ENCODE measurements at regions not wholly inside any gene's neighbourhood (a gene's known extent, or its start where the extent isn't known, plus 50 kb on each side); places are given as distances from the start of the nearest gene placed in this dataset.

DNA sequence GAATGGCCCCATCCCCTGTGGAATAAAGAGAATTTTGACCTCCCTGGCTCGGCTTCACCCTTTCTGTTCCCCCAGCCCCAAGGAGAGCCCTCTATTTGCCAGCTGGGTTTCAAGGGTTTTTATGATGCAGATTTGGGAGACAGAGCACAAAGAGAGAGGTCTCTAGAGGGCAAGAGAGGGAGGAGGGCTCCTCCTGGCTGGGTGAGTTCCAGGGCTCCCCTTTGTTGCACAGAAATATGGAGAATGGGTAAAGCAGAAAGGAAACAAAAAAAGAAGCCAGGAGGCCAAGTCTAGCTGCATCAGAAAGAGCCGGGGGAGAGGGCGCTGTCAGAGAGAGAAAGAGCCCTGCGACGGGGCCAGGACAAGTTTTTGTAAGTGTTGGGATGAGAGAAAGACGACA is 319.6 kb upstream of the RTL1 start:
- TF ChIP-seq, protein P1, sequence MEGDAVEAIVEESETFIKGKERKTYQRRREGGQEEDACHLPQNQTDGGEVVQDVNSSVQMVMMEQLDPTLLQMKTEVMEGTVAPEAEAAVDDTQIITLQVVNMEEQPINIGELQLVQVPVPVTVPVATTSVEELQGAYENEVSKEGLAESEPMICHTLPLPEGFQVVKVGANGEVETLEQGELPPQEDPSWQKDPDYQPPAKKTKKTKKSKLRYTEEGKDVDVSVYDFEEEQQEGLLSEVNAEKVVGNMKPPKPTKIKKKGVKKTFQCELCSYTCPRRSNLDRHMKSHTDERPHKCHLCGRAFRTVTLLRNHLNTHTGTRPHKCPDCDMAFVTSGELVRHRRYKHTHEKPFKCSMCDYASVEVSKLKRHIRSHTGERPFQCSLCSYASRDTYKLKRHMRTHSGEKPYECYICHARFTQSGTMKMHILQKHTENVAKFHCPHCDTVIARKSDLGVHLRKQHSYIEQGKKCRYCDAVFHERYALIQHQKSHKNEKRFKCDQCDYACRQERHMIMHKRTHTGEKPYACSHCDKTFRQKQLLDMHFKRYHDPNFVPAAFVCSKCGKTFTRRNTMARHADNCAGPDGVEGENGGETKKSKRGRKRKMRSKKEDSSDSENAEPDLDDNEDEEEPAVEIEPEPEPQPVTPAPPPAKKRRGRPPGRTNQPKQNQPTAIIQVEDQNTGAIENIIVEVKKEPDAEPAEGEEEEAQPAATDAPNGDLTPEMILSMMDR (IDR thresholded peaks at IDR 0.05; ENCODE audit: low read depth, low read length) = no peak
- H3K4me3 ChIP-seq (ENCODE audit: low read depth, low read length) = no peak overlapping the region

DNA sequence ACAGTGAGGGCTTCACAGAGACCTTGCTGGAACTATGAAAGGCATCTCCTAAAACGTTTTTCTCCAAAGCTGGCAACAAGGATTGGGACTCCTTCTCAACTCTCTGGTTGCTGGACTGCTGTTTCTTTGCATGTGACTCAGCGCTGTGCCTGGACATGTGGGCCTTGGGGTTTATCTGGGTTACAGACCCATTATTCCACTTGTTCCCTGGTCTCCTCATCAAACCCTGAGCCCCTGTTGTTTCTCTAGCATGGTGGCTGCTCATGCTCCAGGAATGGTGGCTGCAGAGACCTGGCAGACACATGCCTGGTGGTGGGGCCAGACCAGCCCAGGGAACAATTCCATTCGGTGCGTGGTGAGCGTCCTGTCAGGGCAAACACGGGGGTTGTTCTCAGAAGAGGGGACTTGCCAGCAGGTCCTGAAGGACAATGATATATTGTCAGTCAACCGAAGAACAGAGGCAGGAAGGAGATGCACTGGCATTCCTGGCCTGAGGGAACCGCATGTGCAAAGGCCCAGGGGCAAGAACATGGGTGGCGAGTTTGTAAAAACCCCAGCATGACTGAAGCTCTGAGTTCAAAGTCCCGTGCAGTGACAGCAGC is 320.1 kb upstream of the RTL1 start:
- H3K4me3 ChIP-seq (ENCODE audit: low read depth, low read length) = no peak overlapping the region
- TF ChIP-seq, protein P1 (IDR thresholded peaks at IDR 0.05; ENCODE audit: low read depth, low read length) = no peak

DNA sequence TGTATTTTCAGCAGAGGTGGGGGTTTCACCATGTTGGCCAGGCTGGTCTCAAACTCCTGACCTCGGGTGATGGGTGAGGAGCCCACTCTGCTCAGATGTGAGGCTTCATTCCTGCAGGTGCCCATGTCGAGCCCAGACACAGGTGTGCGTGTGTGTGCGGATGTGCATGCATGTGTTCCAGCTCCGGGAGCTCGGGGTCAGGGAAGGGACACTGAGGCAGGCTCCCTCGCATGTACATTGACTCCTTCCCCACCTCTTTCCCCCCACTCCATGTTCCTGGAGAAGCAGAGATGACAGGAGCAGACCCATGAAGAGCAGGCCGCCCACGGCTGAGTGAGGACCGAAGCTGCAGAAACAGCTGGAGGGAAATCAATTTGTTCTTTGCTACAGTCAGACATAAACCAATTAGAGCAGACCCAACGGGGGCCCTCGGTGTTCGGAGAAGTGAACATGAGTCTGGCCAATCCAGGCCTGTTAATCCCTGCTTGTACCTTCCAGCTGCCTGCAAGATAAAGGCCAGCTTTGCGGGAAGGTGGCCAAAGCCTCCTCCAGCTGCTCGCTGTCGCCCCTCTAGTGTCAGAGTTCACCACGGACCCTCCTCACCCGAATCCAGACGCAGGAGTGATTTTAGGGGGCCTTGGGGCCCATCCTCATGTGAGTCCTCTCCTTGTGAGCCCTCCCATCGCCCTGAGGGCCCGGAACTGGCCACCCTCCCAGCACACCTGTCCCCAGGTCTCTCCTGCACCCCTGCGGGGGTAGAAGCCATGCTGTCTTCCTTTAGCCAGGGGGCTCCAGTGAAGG is 321.0 kb upstream of the RTL1 start:
- H3K4me3 ChIP-seq (ENCODE audit: low read depth, low read length) = no peak overlapping the region
- TF ChIP-seq, protein P1 (IDR thresholded peaks at IDR 0.05; ENCODE audit: low read depth, low read length) = no peak

DNA sequence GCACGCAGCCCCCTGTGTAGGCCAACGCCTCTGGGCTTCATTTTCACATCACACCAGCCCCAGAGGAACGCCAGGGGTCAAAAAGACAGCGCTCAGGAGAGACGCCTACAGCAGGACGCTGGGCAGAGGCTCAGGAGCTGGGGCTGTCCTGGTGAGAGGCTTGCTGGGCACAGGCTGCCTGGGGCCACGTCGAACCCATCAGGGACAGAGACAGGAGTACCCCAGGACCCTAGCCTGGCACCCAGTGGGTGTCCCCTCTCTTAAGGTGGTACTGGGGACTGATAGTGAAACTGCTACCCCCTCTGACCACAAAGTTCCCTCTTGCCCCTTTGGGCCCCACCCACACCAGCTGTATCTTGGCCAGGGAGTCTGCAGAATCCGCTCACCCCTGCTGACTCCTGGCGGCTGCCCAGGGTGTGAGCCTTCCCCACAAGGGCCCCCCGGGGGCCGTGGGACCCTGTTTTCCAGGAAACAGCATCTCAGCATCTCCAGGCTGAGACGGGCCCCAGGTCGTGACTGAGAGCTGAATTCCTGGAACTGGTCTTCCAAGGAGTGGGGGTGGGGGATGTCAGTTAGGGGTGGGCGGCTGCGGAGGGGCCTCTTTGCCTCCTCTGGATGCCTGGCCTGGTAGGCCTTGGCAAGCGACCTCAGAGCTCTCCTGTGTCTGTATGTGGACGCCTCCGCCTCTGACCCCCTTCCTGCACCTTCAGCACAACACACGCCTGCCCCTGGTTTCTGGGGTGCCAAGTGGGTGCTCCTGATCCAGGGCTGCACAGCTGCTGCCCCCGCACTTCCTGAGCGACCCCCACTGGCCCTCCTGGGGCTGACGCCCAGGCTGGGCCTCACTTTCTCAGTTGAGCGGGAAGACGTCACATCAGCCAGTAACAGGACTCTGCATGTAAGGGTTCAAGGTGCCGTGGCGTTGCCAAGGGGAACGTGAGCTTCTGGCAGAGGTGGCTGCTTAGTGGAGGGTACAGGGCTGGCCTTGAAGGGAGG is 321.9 kb upstream of the RTL1 start:
- TF ChIP-seq, protein P1 (IDR thresholded peaks at IDR 0.05; ENCODE audit: low read depth, low read length) = no peak
- no peak overlapping the region for H3K4me3 ChIP-seq (ENCODE audit: low read depth, low read length)

DNA sequence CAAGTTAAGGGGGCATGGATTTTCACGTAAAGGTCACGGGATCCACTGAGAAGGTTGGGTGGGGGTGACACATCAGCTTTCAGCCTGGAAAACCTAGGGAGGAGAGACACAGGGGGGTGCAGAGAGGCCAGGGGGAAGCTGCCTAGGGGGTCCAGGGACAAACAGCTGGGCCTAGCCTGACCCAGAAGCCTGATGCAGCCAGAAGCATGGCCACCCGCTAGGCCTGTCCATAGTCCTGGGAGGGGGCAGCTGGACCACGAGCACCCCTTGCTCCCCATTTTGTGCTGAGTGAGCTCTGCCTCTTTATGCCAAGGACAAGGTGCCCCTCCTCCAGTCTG is 322.7 kb upstream of the RTL1 start:
- no peak overlapping the region for H3K4me3 ChIP-seq (ENCODE audit: low read depth, low read length)
- TF ChIP-seq, protein P1 (IDR thresholded peaks at IDR 0.05; ENCODE audit: low read depth, low read length) = no peak

DNA sequence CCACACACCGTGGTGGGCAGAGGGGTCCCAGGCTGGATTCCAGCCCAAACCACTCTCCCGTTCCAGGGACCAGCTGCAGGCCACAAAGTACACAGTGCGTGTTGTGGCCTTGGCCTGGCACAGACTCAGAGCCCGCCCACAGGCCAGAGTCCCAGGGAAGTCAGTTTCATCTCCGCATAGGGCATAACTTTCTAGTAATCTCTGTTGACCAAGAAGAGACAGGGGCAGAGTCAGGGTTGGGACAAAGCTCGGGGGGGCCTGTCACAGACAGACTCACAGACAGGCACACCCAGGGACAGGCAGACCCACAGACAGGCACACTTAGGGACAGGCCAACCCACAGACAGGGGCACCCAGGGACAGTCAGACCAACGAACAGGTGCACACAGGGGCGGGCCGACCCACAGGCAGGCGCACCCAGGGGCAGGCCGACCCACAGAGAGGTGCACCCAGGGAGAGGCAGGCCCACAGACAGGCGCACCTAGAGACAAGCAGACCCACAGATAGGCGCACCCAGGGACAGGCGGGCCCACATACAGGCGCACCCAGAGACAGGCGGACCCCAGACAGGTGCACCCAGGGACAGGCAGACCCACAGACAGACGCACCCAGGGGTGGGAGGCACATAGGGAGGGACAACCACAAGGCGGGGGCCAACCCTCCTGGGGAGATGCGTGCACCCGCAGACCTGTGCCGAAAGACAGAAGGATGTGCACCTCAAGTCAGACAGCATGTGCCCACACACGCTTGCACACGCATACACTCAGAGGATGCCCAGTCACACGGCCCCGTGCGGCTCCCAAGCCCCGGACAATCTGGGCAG is 323.3 kb upstream of the RTL1 start:
- no peak overlapping the region for H3K4me3 ChIP-seq (ENCODE audit: low read depth, low read length)
- TF ChIP-seq, protein P1 (IDR thresholded peaks at IDR 0.05; ENCODE audit: low read depth, low read length) = no peak
